ENCODE measurements at regions not wholly inside any gene's neighbourhood (a gene's known extent, or its start where the extent isn't known, plus 50 kb on each side); places are given as distances from the start of the nearest gene placed in this dataset.
"Not testable (repeated sequence)": the region's sequence is repeated elsewhere in the genome, so short reads cannot be mapped to it uniquely, and the experiment has no call there.

DNA sequence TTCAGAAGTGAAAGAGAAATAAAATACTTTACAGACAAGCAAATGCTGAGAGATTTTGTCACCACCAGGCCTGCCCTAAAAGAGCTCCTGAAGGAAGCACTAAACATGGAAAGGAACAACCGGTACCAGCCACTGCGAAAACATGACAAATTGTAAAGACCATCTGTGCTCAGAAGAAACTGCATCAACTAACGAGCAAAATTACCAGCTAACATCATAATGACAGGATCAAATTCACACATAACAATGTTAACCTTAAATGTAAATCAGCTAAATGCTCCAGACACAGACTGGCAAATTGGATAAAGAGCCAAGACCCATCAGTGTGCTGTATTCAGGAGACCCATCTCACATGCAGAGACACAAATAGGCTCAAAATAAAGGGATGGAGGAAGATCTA is 333.8 kb upstream of the CDH10 start:
- TF ChIP-seq, protein P1, sequence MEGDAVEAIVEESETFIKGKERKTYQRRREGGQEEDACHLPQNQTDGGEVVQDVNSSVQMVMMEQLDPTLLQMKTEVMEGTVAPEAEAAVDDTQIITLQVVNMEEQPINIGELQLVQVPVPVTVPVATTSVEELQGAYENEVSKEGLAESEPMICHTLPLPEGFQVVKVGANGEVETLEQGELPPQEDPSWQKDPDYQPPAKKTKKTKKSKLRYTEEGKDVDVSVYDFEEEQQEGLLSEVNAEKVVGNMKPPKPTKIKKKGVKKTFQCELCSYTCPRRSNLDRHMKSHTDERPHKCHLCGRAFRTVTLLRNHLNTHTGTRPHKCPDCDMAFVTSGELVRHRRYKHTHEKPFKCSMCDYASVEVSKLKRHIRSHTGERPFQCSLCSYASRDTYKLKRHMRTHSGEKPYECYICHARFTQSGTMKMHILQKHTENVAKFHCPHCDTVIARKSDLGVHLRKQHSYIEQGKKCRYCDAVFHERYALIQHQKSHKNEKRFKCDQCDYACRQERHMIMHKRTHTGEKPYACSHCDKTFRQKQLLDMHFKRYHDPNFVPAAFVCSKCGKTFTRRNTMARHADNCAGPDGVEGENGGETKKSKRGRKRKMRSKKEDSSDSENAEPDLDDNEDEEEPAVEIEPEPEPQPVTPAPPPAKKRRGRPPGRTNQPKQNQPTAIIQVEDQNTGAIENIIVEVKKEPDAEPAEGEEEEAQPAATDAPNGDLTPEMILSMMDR (IDR thresholded peaks at IDR 0.05; ENCODE audit: low read depth, low read length, poor library complexity, severe bottlenecking), result not testable (repeated sequence)
- not testable (repeated sequence) for TF ChIP-seq EZH2phosphoT487 (IDR thresholded peaks at IDR 0.05; ENCODE audit: borderline replicate concordance, low read length)

Data from DOHH2 (cell line).